ENCODE measurements at regions not wholly inside any gene's neighbourhood (a gene's known extent, or its start where the extent isn't known, plus 50 kb on each side); places are given as distances from the start of the nearest gene placed in this dataset.

GRCh38 chr13:67308004-67308772 lies 78.1 kb upstream of the PCDH9 start:
- intact Hi-C loops (cut with DNase I): no loop called here
- ATAC-seq (ENCODE audit: poor library complexity): no peak
- DNase-seq: no peak

- DNase-seq (no peak), ATAC-seq (ENCODE audit: poor library complexity) (no peak)
- intact Hi-C loops (cut with DNase I): no loop called here
Observed at GRCh38 chr13:67306742-67307141, 76.6 kb upstream of the PCDH9 start.

DNA sequence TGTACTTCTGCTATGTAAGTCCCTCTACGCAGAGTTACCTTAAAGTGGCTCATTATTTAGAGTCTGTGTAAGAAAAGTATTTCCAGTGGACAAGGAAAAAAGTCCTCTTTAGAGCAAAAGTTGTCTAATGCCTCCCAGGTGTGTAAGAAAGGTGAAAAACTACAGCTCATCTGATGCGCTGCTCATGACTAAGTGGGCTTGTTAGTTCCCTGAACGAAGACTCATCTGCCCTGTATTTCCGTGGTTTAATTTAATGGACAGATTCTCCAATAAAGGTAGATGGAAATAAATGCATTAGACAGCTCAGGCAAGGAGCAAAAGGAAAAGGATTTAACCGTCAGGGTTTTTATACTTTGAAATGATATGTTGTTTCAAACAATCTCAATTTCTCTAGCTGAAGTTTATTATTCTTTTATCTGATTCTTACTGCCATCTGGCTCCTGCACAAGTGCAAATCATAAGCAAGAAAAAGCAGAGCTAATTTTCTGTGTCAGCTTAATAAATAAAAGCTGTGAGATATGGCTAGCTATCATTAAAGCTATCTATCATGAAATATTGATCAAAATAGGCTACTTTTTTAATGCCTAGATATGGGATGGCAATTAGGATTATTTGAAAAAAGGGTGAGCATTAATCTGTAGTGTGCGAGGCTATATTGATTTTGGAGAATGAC lies 73.7 kb upstream of the PCDH9 start:
- intact Hi-C loops (cut with DNase I): no loop called here
- DNase-seq: no peak
- ATAC-seq (ENCODE audit: poor library complexity): no peak

DNA sequence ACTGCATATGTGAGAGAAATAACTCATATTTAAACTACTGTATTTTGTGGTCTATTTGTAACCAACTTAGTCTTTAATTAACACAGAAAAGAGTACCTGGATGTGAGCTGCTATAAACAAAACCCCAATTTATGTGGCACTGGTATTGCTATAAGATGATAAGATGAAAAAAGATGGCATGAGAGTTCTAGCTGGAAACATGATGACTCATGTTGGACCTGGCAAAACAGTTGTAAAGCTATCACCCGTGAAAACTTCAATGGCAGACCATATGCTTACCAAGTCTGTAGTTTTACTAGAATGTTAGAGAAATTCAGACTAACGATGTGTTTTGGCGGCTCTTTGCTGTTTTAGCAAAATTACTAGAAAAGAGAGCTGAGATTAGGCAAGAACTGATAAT lies 69.6 kb upstream of the PCDH9 start:
- intact Hi-C loops (cut with DNase I): no loop called here
- no peak for ATAC-seq (ENCODE audit: poor library complexity)
- DNase-seq: no peak

GRCh38 chr13:67299072-67299635 lies 69.0 kb upstream of the PCDH9 start:
- intact Hi-C loops (cut with DNase I): no loop called here
- DNase-seq: no peak
- no peak for ATAC-seq (ENCODE audit: poor library complexity)

- intact Hi-C loops (cut with DNase I): no loop called here
- no peak for DNase-seq
- no peak for ATAC-seq (ENCODE audit: poor library complexity)
Observed at GRCh38 chr13:67298297-67298696, 68.2 kb upstream of the PCDH9 start.

GRCh38 chr13:67296511-67296910 lies 66.4 kb upstream of the PCDH9 start:
- no peak for ATAC-seq (ENCODE audit: poor library complexity)
- intact Hi-C loops (cut with DNase I): no loop called here

GRCh38 chr13:67292886-67293285 lies 62.8 kb upstream of the PCDH9 start:
- intact Hi-C loops (cut with DNase I): no loop called here
- no peak for DNase-seq

More at GRCh38 chr13:67296511-67296910, 66.4 kb upstream of the PCDH9 start:
- no peak for DNase-seq

GRCh38 chr13:67285611-67286010 lies 55.5 kb upstream of the PCDH9 start:
- ATAC-seq (ENCODE audit: poor library complexity) (peak; percentile 83), DNase-seq (no peak)
- intact Hi-C loops (cut with DNase I): no loop called here

More at GRCh38 chr13:67292886-67293285, 62.8 kb upstream of the PCDH9 start:
- ATAC-seq (ENCODE audit: poor library complexity): no peak

GRCh38 chr13:67283637-67284036 lies 53.5 kb upstream of the PCDH9 start:
- ATAC-seq (ENCODE audit: poor library complexity): no peak
- intact Hi-C loops (cut with DNase I): no loop called here

DNA sequence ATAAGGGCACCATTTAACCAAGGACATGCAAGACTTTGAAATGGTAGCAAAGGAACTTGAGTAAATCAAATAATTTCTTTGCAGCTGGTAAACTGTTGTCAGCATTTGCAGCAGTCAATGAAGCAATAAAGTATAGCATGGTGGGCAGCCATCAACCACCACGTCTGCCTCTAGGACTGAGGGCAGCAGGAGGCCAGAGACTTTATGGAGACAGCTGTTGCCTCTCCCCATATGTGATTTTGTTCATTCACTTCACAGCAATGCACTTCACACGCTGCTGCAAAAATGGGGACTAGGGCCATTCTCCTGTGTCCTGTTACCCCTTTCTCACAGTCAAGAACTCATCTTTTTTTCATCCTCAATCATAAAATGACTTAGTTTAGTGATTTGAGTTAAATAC lies 51.3 kb upstream of the PCDH9 start:
- ATAC-seq (ENCODE audit: poor library complexity): no peak
- intact Hi-C loops (cut with DNase I): no loop called here

More at GRCh38 chr13:67283637-67284036, 53.5 kb upstream of the PCDH9 start:
- no peak for DNase-seq

More for the DNA sequence above, 51.3 kb upstream of the PCDH9 start:
- DNase-seq: no peak

Measured in Right ventricle myocardium superior (tissue), 1 donor.